NCI-H526 (cell line): ENCODE measurements at regions not wholly inside any gene's neighbourhood (a gene's known extent, or its start where the extent isn't known, plus 50 kb on each side); places are given as distances from the start of the nearest gene placed in this dataset.
A peak's percentile ranks its signal among the peaks of the same experiment; 100 is the strongest.

ENCODE experiments used
- DNase-seq, 2 experiments: peaks; one replicate each; lab custom pipeline; 2025; lab: John Stamatoyannopoulos, UW

DNA sequence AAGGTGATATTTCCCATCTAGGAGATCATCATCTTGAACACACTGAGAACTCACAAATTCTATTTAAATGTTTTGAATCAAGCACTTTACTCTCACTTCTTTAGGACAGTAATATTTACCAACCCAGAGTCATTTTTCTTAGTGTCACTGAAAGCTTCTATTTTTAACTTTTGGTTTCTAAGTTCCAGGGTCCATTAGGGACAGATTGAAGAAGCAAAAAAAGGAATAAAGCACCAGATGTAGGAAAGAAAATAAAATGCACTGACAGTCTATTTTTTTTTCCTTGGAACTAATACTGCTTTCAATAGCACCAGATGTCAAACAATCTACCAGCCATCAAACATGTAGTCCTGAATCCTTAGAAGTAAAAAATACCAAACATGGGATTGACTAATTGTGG, 526.7 kb upstream of the LRRN3 start:
- no peak for DNase-seq

DNA sequence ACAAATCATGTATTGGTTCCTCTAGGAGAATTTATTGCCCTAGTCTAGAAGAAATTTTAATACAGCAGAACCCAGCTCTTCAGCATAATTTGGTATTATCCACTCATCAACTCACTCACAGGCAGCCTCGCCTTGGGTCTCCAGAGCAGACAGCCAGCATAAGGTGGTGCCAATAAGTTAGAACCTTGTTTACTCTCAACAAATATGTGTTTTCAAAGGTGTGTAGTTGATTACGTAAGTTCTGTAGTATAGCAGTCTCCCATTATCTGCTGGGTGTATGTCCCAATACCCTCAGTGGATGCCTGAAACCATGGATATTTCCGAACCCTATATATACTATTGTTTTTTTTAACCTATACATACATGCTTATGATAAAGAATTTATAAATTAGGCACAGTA, 522.5 kb upstream of the LRRN3 start:
- no peak for DNase-seq

DNA sequence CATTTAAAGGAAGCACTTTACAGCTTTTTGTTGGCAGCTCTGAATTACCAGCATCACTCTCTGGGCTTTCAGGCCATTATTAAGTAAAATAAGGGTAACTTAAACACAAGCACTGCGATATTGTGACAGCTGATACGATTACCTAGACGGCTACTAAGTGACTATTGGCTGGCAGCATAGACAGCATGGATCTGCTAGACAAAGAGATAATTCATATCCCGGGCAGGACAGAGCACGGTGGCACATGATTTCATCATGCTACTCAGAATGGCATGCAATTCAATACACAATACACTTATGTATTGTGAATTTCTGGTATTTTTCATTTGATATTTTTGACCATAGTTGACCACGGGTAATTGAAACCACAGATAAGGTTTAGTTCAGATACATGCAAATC, 522.0 kb upstream of the LRRN3 start:
- DNase-seq = peak in 1 of 2 experiments; percentile 48

DNA sequence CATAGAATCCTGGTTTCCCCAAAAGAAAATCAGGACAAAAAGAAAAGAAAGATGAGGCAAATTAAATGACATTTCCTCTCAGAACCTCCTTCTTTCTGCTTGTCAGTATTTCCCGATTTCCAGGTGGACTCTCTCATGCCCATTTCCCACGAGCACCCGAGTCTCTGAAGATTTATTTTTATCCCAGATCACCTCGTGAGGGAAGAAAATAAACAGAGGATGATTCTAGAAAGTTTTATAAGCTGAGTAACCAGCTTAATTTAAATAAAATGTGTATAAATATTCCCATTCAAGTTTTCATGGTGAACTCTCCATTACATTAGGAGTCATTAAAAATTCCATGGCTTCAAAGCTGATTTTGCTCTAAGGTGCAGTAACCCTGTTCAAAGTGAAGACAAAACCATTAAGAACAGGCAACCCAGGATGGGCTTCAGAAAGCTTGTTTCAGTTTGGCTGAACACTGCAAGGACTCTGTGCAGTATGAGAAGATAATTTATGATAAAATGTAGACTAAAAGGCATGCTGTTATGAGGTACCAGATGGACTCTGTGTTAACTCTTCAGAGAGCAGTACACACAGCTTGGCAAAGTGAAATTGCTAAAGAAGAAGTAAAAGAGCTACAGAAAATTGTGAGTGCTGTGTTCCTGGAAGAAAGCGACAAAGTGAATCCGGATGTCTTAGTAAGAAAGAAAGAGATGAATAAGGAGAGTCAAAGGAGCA, 521.3 kb upstream of the LRRN3 start:
- DNase-seq = no peak

DNA sequence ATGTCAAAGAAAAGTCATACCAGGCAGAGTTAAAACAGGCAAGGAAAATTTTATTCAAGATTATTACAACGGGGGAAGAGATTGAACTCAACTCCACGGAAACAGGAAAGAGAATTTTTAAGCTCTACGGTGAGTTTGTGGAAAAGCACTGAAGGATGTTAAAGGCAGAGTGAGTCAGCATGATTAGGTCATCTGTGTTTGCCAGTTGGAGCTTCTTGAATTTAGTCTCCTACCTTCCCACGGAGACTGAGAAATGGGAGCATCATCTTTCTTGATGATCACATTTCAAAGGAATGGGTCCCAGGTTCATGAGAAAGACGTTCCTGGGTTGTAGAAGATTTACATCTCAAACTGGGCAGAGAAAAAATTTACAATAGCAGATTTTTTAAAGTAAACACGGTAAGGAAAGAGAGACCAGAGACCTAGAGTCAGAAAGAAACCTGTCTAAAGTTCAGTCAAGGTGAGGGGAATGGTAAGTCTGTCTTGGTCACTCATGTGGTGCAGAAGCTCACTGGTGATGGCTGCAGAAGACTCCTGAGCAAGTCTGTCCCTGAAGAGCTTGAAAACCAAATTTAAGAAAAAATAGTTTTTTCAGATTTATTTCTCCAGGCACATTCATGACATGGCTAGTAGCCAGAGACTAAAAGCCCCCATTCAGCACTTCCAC, 516.9 kb upstream of the LRRN3 start:
- no peak for DNase-seq

DNA sequence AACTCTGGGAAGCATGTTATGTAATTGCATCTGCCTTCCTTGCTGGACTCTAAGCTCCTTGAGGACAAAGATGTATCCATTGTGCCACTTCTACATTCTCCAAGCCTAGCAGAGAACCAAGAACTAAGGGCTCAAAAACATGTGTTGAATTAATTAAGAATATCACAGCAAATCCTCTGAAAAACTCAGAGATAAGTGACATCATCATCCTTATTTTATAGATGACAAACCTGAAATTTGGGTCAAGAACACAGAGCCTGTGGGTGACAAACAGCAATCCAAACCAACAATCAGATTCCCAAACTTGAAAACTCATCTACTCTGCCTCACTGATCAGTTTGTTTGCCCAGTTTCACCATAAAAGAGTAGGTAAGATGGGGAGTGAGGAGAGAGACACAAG, 503.6 kb upstream of the LRRN3 start:
- DNase-seq = no peak

DNA sequence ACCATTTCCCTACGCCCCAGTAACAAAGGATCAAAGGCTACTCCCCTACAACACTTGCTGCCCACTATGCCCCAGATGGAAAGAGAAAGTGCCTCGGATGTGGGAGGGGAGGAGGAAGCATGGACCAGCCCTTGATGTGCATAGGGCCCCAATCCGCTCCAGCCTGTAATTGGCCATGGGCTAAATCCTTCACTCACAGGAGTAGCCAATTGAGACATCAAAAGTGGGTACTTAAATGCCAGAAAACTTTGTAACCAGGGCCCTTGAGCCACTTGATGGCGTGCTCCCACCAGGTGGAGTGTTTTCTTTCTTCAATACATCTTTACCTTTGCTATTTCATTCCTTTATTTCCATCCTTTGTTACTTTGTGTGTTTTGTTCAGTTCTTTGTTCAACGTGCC, 500.5 kb upstream of the LRRN3 start:
- DNase-seq = peak in 1 of 2 experiments; percentile 5

DNA sequence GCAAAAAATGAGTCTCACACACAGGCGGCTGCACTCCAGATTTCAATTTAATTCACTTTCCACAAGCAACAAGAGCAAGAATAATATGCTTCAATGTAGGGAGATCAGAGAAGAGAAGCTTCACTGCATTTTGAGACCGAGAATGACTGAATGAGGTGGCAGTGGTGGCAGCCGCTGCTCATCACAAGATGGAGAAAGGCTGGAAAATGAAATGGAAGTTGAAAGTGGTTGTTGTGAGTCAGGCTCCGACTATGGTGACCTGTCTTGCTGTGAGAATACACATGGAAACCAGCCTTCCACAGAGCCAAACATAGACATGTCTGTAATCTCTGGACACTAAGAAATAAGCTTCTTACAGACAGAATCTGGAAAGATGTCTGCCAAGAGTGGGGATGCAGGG, 499.6 kb upstream of the LRRN3 start:
- DNase-seq = no peak

DNA sequence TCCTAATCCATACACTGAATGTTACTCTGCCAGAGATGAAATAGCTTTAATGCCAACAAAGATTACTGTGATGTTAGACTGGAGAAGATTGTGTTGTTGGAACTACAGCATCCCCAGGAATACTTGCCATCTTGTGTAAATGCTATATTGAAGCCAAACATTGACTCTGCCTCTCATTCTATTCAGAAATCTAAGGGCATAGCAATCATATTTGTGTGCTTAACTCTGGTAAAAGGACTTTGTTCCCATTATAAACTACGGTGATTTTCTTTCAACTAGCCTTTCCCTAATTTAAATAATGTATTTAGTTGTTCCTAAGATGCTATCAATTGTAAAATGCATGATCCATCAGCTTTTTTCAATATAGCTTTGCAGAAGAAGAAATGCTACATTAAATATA, 498.4 kb upstream of the LRRN3 start:
- no peak for DNase-seq

DNA sequence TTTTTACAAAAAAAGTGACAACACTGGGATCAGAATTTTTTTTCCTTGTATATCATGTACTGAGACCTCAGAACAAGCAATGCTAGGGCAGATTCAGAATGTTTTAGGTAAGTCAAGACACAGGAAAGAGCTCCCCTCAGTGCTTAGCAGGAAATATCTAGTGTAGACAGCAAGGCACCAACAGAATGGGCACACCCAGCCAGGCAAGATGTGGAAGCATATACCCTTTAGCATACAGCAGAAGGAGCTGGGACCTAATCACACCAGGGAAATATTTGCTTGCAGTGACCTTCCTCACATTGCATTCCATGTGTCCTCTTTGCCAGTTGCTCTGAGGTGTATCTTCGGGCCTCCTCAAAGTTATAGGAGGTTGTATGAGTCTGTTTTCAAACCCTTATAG, 497.6 kb upstream of the LRRN3 start:
- no peak for DNase-seq

DNA sequence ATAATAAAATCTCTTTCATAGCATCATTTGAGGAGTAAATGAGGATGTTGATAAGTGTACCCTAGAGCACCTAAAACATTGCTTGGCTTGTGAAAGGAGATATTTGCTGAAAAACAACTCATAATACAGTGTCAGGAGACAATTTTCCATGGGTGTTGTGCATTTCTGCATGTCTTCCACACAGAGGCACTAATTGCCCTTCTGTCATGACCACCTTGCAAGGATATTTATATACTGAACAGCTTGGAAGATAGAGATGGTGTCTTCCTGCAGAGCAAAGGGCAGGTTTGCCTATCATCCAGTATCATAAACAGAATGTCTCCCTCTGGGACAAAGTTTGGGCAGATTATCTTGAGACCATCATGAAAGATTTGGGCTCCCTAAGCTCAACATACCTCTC, 495.2 kb upstream of the LRRN3 start:
- peak in 1 of 2 experiments; percentile 39 for DNase-seq

DNA sequence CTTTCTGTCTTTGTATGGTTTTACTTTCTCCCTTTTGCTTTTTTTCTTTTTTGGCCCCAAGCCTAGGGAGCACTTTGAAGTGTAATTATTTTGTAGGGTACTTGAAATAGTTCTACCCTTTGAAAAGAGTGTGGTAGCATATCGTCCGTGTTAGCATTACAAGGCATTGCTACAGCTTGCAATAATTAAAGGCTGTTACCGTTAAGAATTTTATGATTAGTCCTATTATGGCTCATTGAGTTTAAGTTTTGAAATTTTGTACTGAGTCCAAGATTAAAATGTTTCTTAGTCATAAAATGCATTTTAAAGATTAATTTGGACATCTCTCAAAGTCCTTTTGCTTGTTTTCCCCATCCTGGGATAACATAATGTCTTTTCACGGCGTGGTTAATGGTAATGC, 490.0 kb upstream of the LRRN3 start:
- no peak for DNase-seq

DNA sequence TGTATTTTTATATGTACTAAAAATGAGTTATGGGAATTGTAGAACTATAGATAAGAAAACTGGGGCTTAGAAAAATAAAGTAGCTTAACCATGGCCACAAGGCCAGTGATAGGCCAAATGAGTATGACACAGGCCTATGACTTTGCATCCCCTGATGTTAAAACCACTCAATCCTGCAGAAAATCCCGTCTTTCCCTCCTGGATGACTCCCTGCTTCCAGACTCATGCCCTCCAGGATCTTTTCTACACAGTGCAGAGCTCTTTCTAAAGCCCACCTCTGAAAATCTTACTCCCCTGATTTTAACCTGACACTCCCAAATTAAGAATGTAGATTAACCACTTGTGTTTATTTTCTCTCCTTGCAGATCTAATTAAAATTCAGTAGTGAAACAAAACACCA, 489.2 kb upstream of the LRRN3 start:
- no peak for DNase-seq

DNA sequence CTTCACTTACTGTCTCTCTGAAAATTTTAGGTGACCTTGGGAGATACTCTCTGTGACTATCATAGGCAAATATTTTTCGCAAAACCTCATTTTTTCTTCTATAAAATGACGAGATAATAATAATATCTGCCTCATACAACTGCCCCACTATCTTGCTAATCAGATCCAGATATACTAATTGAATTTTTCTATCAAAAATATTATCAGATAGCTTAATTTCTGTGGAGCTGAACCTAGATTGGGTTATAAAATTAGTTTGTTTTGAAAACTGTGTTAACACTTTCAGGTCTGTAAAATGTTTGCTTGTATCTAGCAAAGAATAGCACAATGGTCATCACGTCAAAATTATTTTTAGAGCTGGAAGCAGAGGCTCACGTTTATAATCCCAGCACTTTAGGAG, 486.7 kb upstream of the LRRN3 start:
- DNase-seq = no peak

DNA sequence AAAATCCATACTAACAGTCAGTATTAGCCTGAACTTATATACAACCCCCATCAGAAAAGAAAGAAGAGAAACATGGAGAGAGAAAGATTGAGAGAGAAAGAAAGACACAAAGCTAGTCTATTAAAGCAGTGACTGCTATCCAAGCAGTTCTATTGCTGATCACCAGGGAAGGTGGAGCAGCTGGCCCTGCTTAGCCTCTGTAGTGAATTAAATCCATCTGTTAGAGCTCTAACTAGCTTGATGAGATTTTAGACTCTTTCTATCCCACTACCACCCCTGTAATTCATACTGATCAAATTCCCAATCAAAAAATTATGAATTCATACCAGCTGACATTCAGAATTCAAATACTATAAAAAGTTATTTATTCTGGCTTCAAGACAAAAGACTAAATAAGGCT, 486.0 kb upstream of the LRRN3 start:
- no peak for DNase-seq

DNA sequence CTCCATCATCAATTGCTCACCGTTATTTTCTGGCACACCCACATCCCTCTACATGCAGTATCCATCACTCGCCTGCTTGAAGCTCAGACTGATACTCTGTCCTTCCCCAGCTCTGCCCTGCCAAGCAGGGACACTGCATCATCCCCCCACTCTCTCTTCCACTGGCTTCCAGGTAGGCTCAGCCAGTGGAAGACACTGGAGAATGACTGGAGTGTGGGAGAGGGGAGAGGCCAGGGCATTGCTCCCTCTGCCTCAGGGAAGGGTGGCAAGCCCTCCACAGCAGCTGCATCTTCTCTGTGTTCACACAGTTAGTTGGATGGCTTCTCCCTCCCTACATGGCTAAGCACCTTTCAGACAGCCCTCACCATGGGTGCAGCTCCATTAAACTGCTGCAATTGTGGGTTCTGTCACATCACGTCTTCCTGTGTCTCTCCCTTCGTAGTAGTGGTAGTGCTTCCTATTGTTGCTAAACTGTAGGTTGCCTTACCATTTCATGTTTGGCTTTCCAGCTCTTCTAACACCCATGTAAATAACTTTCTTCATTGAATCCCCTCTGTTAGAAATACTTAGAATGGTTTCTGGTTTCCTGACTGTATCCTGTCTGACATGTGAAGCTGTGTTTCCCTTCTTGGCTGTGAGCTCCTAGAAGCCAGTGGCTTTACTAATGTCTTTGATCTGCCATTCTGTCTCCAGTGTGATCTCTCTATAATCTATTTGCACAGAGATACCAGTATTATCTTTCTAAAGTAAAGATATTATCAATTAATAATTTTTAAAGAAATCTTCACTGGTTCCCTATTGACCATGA, 483.7 kb upstream of the LRRN3 start:
- DNase-seq = no peak

DNA sequence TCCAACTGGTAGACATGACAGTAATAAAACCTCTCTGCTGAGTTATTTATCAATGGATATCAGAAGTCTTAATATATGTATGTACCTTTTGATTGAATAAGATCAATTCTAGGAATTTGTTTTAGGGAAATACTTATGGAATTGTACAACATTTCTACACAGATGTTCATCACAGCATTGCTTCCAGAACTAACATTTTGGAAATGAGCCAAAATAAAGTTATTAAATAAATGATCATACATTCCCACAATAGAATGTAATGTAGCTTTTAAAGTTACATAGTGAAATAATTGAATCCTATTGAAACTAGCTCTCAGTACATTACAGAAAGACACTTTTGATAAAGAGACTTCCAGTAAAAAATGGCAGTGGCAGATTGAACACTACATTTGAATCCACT, 481.6 kb upstream of the LRRN3 start:
- no peak for DNase-seq

DNA sequence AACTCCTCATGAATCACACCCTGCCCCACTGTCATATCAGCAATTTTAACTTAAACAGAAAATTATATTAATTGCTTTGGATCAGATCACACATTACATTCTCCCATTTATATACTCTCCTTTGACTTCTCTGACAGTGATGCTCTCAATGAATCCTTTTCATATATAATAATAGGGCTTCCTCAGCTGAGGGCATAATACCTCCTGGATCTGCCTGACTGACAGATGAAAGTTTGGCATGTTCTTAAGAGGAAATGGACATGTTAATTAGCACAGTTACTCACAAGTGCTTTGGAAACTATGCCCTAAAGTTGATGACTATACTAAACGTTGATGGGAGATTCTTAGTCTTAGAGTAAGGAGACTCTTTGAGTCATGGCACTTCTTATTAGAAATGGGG, 478.2 kb upstream of the LRRN3 start:
- no peak for DNase-seq
